Suppressor macrophage (primary cell): ENCODE measurements at regions not wholly inside any gene's neighbourhood (a gene's known extent, or its start where the extent isn't known, plus 50 kb on each side); places are given as distances from the start of the nearest gene placed in this dataset.

Experiments used
- DNase-seq, 4 experiments: peaks; one replicate each; pipeline ENCODE4 v3.0.0-alpha.2; 2020 to 2022

GRCh38 chr3:194769020-194769643, 83.4 kb downstream of the FAM43A start:
- DNase-seq, result peak; percentile 91 to 95 (median 94)

- DNase-seq, result no peak
These were observed 86.7 kb downstream of the FAM43A start for GRCh38 chr3:194772241-194773000.

DNA sequence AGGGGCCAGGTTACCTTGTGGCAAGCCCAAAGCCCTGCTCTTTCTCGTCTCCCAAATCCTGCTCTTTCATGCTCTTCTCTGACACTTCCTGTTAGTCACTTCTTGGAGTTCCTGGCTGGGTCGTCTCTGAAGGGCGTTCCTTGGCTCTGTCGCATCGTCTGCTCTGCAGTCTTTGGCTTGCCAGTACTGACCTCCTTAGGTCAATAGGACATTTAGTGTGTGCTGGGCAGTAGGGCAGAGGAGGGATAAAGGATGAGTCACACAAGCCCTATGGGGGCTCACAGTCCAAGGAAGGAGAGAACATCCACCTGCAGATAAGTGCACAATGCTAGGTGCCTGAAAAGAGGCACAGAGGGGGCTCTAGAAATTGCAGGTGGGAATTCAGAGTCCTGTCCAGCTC, 87.5 kb downstream of the FAM43A start:
- no peak for DNase-seq

DNA sequence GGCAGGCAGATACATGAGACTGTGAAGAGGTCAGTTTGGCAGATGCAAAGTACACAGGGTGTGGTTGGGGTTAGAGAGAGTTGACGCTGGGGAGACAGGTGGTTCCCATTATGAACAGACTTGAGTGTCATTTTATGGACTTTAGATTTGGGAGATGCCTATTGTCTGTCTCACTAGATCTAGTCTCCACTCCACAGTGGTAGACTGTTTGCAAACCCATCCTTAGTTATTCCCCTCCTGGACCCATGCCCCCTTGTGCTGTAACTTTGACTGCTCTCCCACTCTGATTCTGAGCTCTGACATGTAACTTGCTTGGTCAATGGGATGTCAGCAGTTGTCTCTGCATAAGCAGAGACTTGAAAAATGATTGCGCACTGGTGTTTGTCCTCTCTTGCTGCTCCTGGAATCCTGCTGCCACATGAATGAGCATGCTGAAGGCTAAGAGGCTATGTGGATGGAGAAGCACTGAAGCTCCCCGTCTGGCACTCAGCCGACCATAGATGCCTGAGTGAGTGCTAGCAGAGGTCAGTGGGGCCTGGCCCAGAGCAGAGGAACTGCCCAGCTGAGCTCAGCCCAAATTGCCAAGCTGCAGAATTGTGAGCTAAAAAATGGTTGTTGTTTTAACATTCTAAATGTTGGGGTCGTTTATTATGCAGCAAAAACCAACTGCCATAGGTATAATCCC, 88.2 kb downstream of the FAM43A start:
- DNase-seq, result no peak

DNA sequence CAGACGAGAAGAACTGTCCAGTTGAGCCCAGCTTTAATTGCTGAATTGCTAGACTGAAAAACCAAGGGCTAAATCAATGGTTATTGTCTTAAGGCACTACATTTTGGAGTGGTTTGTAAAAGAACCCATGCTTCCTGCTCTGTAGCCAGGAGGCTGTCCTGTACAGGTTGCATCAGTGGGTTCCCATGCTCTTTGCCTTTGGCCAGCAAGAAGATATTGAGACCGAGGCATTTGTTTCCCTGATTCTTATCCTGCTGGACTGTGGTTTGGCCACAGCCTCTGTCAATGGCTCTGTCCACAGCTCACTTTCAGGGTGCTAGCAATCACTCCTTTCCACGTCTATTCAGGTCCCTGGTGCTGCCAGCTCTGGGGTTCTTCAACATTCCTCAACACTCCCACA, 89.6 kb downstream of the FAM43A start:
- DNase-seq, result no peak

DNA sequence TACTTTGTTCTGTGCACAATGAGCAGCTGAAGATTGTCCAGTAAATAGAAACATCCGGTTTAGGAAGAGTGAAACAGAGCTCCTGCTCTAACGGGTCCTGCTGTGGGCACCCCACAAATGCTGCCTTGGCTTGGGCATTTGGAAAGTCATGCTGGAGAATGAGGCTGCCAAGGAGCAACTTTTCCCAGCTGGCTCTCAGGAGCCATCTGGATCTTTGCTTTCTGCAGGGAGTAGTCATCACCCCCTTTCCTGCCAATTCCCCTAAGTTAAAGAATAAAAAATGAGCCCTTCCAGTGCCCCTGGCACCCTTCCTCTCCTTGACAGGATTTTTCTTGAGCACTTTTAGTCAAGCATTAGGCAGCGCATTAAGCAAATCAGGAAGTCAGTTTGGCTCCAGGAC, 90.0 kb downstream of the FAM43A start:
- no peak for DNase-seq

DNA sequence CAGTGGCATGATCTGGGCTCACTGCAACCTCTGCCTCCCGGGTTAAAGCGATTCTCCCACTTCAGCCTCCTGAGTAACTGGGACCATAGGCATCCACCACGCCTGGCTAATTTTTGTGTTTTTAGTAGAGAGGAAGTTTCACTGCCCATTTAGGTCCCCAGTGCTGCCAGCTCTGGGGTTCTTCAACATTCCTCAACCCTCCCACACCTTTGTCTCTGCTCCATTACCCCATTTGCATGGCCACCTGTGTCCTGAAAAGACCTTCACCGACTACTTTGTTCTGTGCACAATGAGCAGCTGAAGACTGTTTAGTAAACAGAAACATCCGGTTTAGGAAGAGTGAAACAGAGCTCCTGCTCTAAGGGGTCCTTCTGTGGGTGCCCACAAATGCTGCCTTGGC, 92.0 kb downstream of the FAM43A start:
- DNase-seq, result no peak

DNA sequence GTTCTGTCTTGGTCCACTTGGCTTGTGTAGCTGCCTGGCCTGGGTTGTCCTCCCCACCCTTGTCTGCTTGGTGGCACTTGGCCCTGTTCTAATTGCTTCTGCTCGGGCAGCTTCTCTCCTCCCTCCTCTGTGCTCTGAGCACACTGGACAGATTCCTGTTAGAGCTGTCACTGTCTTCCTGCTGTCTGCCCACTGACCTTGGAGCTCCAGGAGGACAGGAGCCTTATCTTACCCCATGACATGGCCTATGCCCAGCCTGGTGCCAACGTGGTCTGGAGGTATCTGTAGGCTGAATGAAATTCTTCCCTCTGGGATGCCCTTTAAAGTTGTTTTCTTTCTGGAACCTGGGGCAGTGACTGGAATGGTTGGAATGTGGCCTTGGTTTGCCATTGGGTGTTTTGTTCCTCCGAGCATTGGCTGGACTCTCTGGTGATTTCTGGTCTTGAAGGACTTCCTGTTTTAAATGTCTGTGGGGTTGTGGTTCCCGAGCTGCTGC, 94.1 kb downstream of the FAM43A start:
- DNase-seq, result peak in 2 of 4 experiments; percentile 31

DNA sequence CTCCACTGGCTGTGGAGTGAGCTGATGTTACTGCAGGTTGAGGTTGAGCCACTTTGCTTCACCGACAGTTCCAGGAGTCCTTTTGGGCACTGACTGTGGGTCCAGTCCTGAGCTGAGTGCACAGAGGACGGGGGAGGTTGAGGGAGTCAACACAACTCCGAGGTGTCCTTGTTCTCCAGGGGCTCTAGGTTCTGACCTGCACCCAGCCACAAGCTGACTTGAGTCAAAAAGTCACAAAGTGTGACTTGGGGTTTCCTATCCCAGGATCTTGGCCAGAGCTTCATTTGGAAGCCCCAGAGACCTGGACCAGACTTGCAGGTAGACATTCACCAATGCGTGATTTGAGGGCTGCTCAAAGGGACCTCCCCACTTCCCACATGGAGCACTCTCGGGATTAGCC, 95.0 kb downstream of the FAM43A start:
- DNase-seq, result no peak

DNA sequence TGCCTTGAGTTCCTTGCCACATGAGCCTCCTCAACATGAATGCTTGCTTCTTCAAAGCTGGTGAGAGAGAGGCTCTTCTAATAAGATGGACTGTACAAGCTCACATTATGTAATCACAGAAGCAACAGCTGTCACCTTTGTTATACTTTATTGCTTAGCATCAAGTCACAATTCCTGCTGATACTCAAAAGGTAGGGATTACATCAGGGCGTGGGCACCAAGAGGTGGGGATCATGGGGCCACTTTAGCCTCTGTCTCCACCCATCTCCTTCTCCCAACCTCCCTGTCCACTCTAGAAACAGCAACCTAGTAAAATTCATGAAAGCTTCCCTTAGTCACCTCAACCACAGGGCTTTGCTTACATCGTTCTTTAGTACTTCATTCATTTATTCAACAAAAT, 95.9 kb downstream of the FAM43A start:
- DNase-seq, result no peak

DNA sequence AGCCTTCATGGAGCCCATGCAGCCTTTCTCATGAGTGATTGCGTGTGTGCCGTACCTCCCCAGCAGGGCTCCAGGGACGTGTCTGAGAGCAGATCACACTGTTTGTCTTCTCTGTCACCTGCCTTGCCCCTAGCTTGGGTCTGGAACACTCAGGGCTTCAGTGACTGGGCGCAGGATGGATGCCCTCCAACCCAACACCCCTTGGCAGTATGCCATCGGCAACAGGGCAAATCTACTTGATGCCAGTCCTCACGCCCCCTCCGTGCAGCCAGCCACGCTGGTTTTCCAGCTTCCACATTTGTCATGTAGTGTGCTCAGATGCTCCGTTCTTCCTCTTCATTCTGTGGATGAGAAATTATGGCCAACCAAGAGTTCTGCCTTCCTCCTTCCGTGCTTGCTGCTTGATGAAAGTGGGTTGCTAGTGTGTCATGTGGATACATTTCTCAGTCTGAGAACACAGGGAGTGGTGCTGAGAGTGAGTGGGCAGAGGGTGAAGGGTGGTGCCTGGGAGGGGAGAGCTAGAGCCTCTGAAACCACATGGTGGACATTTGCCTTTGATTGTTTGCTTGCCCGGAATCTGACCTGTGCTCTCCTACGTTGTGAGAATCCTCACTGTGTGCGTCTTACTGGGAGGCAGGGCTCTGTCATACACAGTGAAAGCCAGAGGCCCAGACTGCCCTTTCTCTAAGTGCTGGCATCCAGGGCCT, 97.2 kb downstream of the FAM43A start:
- DNase-seq, result peak; percentile 58 to 82 (median 81)

DNA sequence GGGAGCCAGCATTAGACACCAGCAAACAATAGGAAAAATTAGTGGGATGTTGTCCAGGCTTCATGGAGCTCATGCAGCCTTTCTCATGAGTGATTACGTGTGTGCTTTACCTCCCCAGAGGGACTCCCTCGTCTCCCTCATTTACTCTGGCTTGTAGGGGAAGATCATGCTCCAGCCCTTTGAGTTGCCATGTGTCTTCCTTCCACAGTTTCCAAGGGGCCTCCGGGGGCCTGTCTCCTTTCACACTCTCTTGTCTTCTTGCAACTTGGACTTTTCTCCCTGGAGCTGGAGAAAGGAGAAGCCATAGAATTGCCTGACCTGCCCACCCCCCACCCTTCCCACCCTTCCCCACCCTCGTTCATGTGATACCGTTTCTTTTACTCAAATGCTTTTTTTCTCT, 98.7 kb downstream of the FAM43A start:
- DNase-seq, result no peak

- DNase-seq, result peak; percentile 36 to 75 (median 60)
These were observed 99.6 kb downstream of the FAM43A start for GRCh38 chr3:194785315-194785714.

GRCh38 chr3:194787072-194787471, 101.4 kb downstream of the FAM43A start:
- no peak for DNase-seq

- no peak for DNase-seq
These were observed 102.0 kb downstream of the FAM43A start for GRCh38 chr3:194787650-194788049.

DNA sequence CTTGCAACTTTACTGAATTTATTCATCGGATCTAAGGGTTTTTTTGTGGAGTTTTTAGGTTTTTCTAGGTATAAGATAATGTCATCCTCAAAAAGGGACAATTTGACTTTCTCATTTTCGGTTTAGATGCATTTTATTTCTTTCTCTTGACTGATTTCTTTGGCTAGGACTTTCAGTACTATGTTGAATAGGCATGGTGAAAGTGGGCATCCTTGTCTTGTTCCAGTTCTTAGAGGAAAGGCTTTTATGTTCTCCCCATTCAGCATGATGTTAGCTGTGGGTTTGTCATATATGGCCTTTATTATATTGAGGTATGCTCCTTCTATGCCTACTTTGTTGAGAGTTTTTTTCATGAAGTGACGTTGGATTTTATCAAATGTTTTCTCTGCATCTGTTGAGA, 106.7 kb downstream of the FAM43A start:
- DNase-seq, result no peak

- no peak for DNase-seq
These were observed 112.0 kb downstream of the FAM43A start for GRCh38 chr3:194797555-194798250.

GRCh38 chr3:194798486-194798885, 112.8 kb downstream of the FAM43A start:
- no peak for DNase-seq

DNA sequence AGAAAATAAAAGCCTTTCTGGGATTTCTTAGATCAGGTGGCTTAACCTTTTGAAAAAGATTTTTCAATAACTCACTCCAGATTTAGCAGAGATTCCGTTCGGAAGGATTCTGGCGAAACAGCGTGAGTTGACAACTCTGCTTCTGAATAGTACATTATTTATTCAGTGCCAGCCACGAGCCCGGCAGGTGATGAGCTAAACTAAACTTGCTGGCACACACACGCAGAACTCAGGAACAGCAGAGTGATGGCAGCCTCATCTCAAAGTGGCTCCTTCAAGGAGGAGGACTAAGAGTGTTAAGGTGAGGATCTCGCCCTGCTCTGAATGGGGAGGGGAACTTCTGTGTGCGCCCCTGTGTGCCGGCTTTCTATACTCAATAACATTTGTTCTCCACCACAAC, 114.3 kb downstream of the FAM43A start:
- no peak for DNase-seq

GRCh38 chr3:194801461-194802432, 116.1 kb downstream of the FAM43A start:
- DNase-seq, result no peak

GRCh38 chr3:194804796-194805195, 119.1 kb downstream of the FAM43A start:
- no peak for DNase-seq
